Chondrocyte (in vitro differentiated cells): ENCODE measurements at regions not wholly inside any gene's neighbourhood (a gene's known extent, or its start where the extent isn't known, plus 50 kb on each side); places are given as distances from the start of the nearest gene placed in this dataset.

Experiments used
- DNase-seq: peaks from one replicate; pipeline ENCODE4 v3.0.0; 2021; ENCODE audit warnings: mixed read lengths, low spot score
- H3K27ac Mint-ChIP-seq: one replicate; pipeline ENCODE4 v1.8.0; 2021; ENCODE audit warnings: mild to moderate bottlenecking, moderate library complexity, mixed read lengths; ENCODE audit not compliant: unreplicated experiment
- H3K27me3 Mint-ChIP-seq: 2 replicates; pipeline ENCODE4 v1.8.0; 2021; ENCODE audit warnings: low read depth, mixed read lengths
- H3K36me3 Mint-ChIP-seq: 2 replicates; pipeline ENCODE4 v1.8.0; 2021; ENCODE audit warnings: low read depth, mixed read lengths
- H3K4me1 Mint-ChIP-seq: 2 replicates; pipeline ENCODE4 v1.8.0; 2021; ENCODE audit warnings: low read depth, mild to moderate bottlenecking, mixed read lengths
- H3K4me3 Mint-ChIP-seq: one replicate; pipeline ENCODE4 v1.8.0; 2021; ENCODE audit warnings: mild to moderate bottlenecking, moderate library complexity, mixed read lengths; ENCODE audit not compliant: unreplicated experiment
- H3K9me3 Mint-ChIP-seq: 2 replicates; pipeline ENCODE4 v1.8.0; 2021; ENCODE audit warnings: low read depth, mixed read lengths
- TF ChIP-seq, protein P1 (sequence below): fragments of 200-600 bp; sonication (generic); IDR thresholded peaks from 2 replicates; pipeline ENCODE4 v1.5.0; 2021; ENCODE audit warnings: antibody characterized with exemption, mild to moderate bottlenecking, moderate library complexity

DNA sequence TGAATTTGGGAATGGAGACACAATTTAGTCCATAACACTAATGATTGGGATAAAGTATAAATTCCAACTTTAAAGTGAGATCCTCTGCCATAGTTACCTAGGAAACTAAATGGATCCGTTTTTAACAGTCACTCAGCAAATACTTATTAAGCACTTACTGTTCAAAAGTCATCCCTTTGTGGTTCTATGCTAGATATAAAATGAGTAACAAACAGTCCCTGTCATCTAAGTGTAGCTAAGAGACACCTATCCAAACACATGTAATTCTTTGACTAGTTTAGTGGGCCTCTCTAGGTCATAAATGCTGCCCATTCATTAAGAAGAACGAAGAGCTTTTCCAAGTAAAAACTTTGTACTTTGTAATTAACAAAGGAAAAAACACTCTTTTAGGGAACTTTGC, 244.2 kb upstream of the CDIN1 start:
- TF ChIP-seq, protein P1, sequence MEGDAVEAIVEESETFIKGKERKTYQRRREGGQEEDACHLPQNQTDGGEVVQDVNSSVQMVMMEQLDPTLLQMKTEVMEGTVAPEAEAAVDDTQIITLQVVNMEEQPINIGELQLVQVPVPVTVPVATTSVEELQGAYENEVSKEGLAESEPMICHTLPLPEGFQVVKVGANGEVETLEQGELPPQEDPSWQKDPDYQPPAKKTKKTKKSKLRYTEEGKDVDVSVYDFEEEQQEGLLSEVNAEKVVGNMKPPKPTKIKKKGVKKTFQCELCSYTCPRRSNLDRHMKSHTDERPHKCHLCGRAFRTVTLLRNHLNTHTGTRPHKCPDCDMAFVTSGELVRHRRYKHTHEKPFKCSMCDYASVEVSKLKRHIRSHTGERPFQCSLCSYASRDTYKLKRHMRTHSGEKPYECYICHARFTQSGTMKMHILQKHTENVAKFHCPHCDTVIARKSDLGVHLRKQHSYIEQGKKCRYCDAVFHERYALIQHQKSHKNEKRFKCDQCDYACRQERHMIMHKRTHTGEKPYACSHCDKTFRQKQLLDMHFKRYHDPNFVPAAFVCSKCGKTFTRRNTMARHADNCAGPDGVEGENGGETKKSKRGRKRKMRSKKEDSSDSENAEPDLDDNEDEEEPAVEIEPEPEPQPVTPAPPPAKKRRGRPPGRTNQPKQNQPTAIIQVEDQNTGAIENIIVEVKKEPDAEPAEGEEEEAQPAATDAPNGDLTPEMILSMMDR: no peak
- H3K27me3 Mint-ChIP-seq: no peaks in the 10 kb centered on the region
- H3K4me1 Mint-ChIP-seq: peaks cover 24% of the 10 kb centered on the region
- H3K36me3 Mint-ChIP-seq: peaks cover 2% of the 10 kb centered on the region
- peaks cover 7% of the 10 kb centered on the region for H3K9me3 Mint-ChIP-seq
- H3K4me3 Mint-ChIP-seq: no peak overlapping the region
- no peak overlapping the region for H3K27ac Mint-ChIP-seq
- DNase-seq: no peak

DNA sequence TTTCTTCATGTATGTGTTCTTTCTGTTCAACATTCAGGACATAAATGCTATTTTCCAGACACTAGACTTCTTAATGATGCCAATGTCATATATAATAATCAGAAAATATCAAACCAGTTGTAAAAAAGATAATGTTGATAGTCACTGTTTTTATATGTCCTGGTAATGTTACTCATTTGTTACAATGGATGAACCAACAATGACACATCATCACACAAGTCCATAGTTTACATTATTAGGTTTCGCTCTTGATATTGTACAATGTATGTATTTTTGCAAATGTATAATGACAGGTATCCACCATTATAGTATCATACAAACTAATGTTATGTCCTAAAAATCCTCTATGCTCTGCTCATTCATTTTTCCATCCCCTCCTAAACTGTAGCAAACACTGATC, 243.8 kb upstream of the CDIN1 start:
- no peak for DNase-seq

DNA sequence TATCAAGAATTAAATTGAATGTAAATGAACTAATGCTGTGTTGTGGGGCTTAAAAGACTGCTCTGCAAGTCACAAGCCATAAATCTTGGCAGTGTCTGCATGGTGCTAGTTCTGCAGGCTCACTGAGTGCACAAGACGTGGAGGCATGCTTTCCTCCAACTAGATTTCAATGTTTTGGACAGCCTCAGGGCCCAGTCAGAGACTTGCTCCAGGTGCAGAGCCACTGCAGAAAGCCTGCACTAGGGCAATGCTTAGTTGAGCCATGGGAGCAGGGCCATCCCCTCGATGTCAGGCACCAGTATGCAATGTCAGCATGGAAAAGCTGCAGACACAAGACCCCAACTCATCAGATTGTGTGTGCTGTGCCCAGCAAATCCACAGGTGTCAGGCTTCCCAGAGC, 234.5 kb upstream of the CDIN1 start:
- Mint-ChIP-seq H3K4me3 (no peak overlapping the region), H3K4me1 (peaks cover 36% of the 10 kb centered on the region), H3K9me3 (no peaks in the 10 kb centered on the region), H3K36me3 (peaks cover 2% of the 10 kb centered on the region), H3K27me3 (no peaks in the 10 kb centered on the region), H3K27ac (no peak overlapping the region)
- DNase-seq: no peak
- TF ChIP-seq, protein P1: no peak

More for the DNA sequence above, 243.8 kb upstream of the CDIN1 start:
- Mint-ChIP-seq H3K36me3 (peaks cover 2% of the 10 kb centered on the region), H3K27me3 (no peaks in the 10 kb centered on the region), H3K4me3 (no peak overlapping the region), H3K27ac (no peak overlapping the region), H3K9me3 (peaks cover 7% of the 10 kb centered on the region), H3K4me1 (peaks cover 24% of the 10 kb centered on the region)
- TF ChIP-seq, protein P1: no peak

DNA sequence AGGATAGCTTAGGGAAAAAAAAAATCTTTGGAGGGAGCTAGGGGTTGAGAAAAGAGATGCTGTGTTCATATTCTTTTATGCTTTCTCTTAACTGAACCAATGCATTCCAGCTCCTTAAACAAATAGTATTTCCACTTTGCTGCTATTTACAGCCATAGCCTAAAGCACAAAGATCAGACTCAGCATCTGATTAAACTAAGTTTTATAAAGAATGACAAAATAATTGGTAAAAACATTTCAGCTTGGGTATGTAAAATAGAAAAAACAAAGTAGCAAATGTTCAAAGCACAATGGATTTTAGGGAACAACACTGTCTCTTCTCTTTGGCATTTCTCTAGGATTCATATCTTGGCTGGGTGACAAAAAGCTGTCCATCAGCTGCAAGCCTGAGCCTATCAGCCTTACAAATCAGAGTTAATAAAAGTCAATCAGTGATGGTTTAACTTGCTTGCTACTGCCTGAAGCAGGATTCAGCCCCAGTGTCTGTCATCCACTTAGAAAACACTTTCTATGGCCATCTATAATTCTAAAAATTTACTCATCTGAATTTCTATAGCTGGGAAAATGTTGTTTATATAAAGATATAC, 232.1 kb upstream of the CDIN1 start:
- no peak overlapping the region for H3K27ac Mint-ChIP-seq
- H3K27me3 Mint-ChIP-seq: no peaks in the 10 kb centered on the region
- no peak for DNase-seq
- TF ChIP-seq, protein P1: no peak
- peaks cover 42% of the 10 kb centered on the region for H3K4me1 Mint-ChIP-seq
- H3K36me3 Mint-ChIP-seq: no peaks in the 10 kb centered on the region
- no peaks in the 10 kb centered on the region for H3K9me3 Mint-ChIP-seq
- no peak overlapping the region for H3K4me3 Mint-ChIP-seq

DNA sequence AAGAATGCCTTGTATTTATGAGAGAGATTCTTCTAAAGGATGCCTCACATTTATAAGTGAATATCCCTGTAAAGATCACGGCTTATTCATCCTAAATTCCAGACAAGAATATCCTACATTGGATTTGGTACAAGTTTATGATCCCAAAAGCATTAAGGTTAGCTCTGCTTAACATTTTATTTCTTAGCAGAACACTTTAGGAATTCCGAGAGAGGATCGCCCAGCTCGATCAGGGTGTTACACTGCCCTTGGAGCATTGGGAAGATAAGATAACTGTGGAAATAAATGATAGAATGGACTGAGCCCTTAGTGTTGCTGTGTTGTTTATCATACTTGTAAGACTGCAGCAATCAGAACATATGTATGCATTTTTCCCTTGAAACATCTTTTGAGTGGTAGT, 223.0 kb upstream of the CDIN1 start:
- Mint-ChIP-seq H3K4me3 (no peak overlapping the region), H3K27me3 (no peaks in the 10 kb centered on the region), H3K36me3 (no peaks in the 10 kb centered on the region), H3K4me1 (peaks cover 40% of the 10 kb centered on the region), H3K9me3 (no peaks in the 10 kb centered on the region), H3K27ac (peak overlapping the region; percentile 92)
- no peak for DNase-seq
- TF ChIP-seq, protein P1: no peak
